Stomach (tissue), 8 donors: ENCODE measurements at regions not wholly inside any gene's neighbourhood (a gene's known extent, or its start where the extent isn't known, plus 50 kb on each side); places are given as distances from the start of the nearest gene placed in this dataset.
"Not testable (repeated sequence)": the region's sequence is repeated elsewhere in the genome, so short reads cannot be mapped to it uniquely, and the experiment has no call there.

Experiments used
- DNase-seq, 2 donors: peaks; one replicate each; pipeline versions ENCODE4 v3.0.0 to v3.0.0-alpha.2; 2013 to 2019
- H3K27ac ChIP-seq, 5 donors: fragments of 200-600 bp in 4 of 5; sonication (generic) in 4 of 5; one replicate each; pipeline ENCODE4 v1.5.1; 2013 to 2019; ENCODE audit warnings: mild to moderate bottlenecking in 1 of 5, moderate library complexity in 1 of 5
- H3K27me3 ChIP-seq, 3 donors: fragments of 200-600 bp; sonication (generic); one replicate each; pipeline ENCODE4 v1.5.1; 2017 to 2019; ENCODE audit warnings: mixed run types in 1 of 3
- H3K36me3 ChIP-seq, 4 donors: fragments of 200-600 bp; sonication (generic); 1 replicate in 3 of 4; 2 replicates in 1 of 4; pipeline ENCODE4 v1.5.1; 2016 to 2019
- H3K4me1 ChIP-seq, 4 donors: fragments of 200-600 bp; sonication (generic); one replicate each; pipeline ENCODE4 v1.5.1; 2016 to 2019
- H3K4me3 ChIP-seq, 4 donors: fragments of 200-600 bp; sonication (generic) in 3 of 4; one replicate each; pipeline ENCODE4 v1.5.1; 2016 to 2019; ENCODE audit warnings: mild to moderate bottlenecking in 1 of 4
- H3K9me3 ChIP-seq, 4 donors: fragments of 200-600 bp; sonication (generic); one replicate each; pipeline ENCODE4 v1.5.1; 2016 to 2019
- EP300 ChIP-seq: sonication (generic); formaldehyde crosslinking; IDR thresholded peaks from one replicate; pipeline ENCODE4 v1.6.1; 2017; ENCODE audit warnings: antibody characterized with exemption
- POLR2A ChIP-seq, 4 donors: fragments of 450-650 bp; IDR thresholded peaks; one replicate each; pipeline ENCODE4 v1.6.1; 2016; ENCODE audit warnings: antibody characterized with exemption in 4 of 4, control low read depth in 2 of 4, mild to moderate bottlenecking in 1 of 4, moderate library complexity in 1 of 4
- POLR2AphosphoS5 ChIP-seq, 3 donors: sonication (generic); formaldehyde crosslinking; IDR thresholded peaks; one replicate each; pipeline ENCODE4 v1.6.1; 2016; ENCODE audit warnings: antibody characterized with exemption in 3 of 3
- WGBS, 5 donors: extraction: QIAGEN DNeasy Blood & Tissue Kit in 3 of 5; methylation state at CpG; one replicate each; pipeline versions ENCODE4 v1.1.5 to v1.1.7; 2013 to 2018; 5-methylcytosine and 5-hydroxymethylcytosine counted together
- intact Hi-C: fragments of 100-400 bp; cut with DNase I; formaldehyde crosslinking; loops from one replicate; pipeline ENCODE4 v1.15.1; 2023; ENCODE audit warnings: low total_unique reads
- TF ChIP-seq, protein P1 (sequence below), 7 experiments: fragments of 450-650 bp in 4 of 7; fragments of 200-600 bp in 3 of 7; sonication (generic) in 3 of 7; IDR thresholded peaks; one replicate each; pipeline ENCODE4 v1.5.1; 2016 to 2019; ENCODE audit warnings: antibody characterized with exemption in 7 of 7, control low read depth in 2 of 7, mild to moderate bottlenecking in 1 of 7
- donor health status: healthy with polysubstance abuse.
- donor health status: Bipolar disorder and iron deficiency.
- donor health status: healthy.

DNA sequence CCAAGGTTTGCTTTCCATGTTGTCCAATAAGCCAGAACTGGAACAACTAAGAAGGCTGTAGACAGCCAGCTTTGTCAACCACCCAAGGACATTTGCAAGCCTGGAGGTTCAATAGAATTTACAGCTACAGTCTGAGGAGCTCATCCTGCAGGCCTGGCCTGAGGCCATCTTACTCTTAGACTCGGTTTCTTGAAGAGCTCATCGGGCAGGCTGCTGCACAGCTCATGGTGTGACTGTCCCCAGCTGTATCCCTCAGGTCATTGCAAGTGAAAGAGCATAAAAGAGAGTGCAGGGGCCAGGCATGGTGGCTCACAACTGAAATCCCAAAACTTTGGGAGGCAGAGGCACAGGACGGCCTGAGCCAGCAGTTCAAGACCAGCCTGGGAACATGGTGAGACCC, 96.9 kb upstream of the FOXQ1 start:
- H3K9me3 ChIP-seq, result no peaks in the 10 kb centered on the region
- intact Hi-C loops, result no loop called here
- no peak overlapping the region for H3K4me3 ChIP-seq
- no peaks in the 10 kb centered on the region for H3K36me3 ChIP-seq
- no peaks in the 10 kb centered on the region for H3K4me1 ChIP-seq
- no peaks in the 10 kb centered on the region for H3K27me3 ChIP-seq
- no peak for TF ChIP-seq EP300
- DNase-seq, result no peak
- 81 to 93% (median 89%) methylated on average over 3 of the region's 3 CpGs for WGBS, 5 donors
- no peak overlapping the region for H3K27ac ChIP-seq

DNA sequence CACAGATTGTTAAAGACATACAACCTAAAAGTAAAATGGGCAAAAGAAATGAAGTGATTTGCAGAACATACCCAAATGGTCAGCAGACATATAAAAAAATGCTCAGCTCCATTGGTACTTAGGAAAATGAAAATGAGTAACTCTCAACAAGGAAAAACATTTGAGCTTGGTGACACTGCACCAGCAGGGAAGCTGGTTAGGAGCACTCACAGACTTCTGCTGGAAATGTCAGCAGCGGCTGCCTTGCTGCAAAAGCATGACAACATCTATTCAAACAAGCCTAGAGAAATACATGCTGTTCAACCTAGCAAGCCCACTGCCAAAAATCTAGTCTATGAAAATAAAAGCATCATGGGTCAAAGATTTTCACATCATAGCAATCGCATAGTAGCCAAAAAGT, 99.0 kb upstream of the FOXQ1 start:
- Histone ChIP-seq H3K4me1 (no peaks in the 10 kb centered on the region), H3K36me3 (no peaks in the 10 kb centered on the region), H3K9me3 (no peaks in the 10 kb centered on the region), H3K27me3 (no peaks in the 10 kb centered on the region), H3K4me3 (no peak overlapping the region), H3K27ac (no peak overlapping the region)
- intact Hi-C loops, result no loop called here
- TF ChIP-seq POLR2A (IDR thresholded peaks at IDR 0.05) (no peak), POLR2AphosphoS5 (IDR thresholded peaks at IDR 0.05) (no peak), EP300 (no peak)
- TF ChIP-seq, protein P1, sequence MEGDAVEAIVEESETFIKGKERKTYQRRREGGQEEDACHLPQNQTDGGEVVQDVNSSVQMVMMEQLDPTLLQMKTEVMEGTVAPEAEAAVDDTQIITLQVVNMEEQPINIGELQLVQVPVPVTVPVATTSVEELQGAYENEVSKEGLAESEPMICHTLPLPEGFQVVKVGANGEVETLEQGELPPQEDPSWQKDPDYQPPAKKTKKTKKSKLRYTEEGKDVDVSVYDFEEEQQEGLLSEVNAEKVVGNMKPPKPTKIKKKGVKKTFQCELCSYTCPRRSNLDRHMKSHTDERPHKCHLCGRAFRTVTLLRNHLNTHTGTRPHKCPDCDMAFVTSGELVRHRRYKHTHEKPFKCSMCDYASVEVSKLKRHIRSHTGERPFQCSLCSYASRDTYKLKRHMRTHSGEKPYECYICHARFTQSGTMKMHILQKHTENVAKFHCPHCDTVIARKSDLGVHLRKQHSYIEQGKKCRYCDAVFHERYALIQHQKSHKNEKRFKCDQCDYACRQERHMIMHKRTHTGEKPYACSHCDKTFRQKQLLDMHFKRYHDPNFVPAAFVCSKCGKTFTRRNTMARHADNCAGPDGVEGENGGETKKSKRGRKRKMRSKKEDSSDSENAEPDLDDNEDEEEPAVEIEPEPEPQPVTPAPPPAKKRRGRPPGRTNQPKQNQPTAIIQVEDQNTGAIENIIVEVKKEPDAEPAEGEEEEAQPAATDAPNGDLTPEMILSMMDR (IDR thresholded peaks at IDR 0.05), result no peak
- WGBS, 5 donors, result 45 to 67% (median 65%) methylated on average over 2 of the region's 2 CpGs
- no peak for DNase-seq

DNA sequence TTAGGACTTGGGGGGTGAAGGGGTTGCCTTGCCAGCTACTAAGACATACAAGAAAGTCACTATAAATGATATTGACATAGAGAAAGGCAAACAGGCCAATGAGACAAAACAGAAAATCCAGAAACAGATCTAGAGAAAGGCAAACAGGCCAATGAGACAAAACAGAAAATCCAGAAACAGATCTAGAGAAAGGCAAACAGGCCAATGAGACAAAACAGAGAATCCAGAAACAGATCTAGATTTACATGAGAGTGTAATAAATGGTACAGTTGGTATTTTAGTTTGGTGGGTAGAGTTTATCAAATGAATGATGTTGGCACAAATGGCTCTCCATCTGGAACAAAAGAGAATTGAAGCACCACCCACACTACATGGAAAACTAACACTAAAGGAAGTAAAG, 99.8 kb upstream of the FOXQ1 start:
- H3K9me3 ChIP-seq, H3K27me3 ChIP-seq, H3K4me1 ChIP-seq, intact Hi-C loops, H3K4me3 ChIP-seq, H3K27ac ChIP-seq, H3K36me3 ChIP-seq, DNase-seq: not testable (repeated sequence)

DNA sequence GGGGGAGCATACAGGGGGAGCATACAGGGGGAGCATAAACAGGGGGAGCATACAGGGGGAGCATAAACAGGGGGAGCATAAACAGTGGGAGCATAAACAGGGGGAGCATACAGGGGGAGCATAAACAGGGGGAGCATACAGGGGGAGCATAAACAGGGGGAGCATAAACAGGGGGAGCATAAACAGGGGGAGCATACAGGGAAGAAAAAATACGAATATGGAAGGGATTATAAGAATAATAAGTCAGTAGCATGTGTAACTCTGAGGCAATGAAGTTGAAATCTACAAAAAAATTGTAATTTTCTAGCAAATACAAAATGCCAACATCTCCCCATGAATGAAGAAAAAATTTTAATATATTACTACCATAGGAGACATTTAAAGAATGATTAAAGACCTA, 101.3 kb upstream of the FOXQ1 start:
- WGBS, 5 donors, result 80 to 90% (median 89%) methylated on average over 1 of the region's 1 CpG
- H3K36me3 ChIP-seq, H3K4me3 ChIP-seq, H3K27ac ChIP-seq, H3K4me1 ChIP-seq, intact Hi-C loops, DNase-seq, H3K27me3 ChIP-seq, H3K9me3 ChIP-seq: not testable (repeated sequence)

DNA sequence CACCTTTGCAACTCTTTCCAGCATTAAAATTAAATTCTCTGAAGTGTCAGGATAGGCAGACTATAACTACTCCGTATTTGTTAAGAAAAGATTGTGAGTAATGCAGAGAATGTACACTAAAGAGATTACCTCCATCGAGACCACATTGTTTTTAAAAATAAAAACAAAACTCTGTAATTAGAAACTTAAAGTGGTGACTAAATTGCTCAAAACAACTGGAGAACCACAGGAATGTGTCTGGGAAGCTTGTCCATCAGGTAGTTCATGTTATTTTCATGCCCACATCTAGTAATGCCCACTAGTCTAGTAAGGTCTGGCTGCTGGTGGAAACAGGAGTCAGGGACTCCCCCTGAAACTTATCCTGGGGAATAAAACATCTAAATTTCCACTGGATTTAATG, 103.0 kb upstream of the FOXQ1 start:
- H3K36me3 ChIP-seq, result no peaks in the 10 kb centered on the region
- TF ChIP-seq POLR2AphosphoS5 (IDR thresholded peaks at IDR 0.05) (no peak), POLR2A (IDR thresholded peaks at IDR 0.05) (no peak), EP300 (no peak)
- TF ChIP-seq, protein P1 (IDR thresholded peaks at IDR 0.05), result no peak
- intact Hi-C loops, result no loop called here

DNA sequence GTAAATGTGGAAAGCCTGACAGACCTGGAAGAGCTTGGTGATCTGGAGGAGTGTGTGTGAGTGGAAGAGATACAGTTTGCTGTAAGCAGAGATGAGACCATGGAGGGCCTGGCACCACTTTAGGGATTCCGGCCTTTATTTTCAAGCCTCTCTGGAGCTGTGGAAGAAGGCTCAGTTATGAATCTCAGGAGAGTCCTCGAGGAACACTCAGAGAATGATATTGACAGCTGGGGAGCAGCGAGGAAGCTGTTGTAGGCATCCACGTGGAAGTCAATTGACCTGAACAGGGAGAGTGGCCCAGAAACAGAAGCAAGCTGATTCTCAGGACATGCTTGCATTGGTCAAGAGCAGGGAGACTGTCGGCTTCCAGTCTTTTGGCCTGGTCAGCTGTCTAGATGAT, 108.4 kb upstream of the FOXQ1 start:
- intact Hi-C loops, result no loop called here
- no peaks in the 10 kb centered on the region for H3K27me3 ChIP-seq
- no peak for TF ChIP-seq POLR2AphosphoS5 (IDR thresholded peaks at IDR 0.05)
- TF ChIP-seq POLR2A (IDR thresholded peaks at IDR 0.05), result no peak
- TF ChIP-seq, protein P1 (IDR thresholded peaks at IDR 0.05), result no peak
- TF ChIP-seq EP300, result no peak
- no peak overlapping the region for H3K4me3 ChIP-seq
- no peaks in the 10 kb centered on the region for H3K9me3 ChIP-seq
- H3K4me1 ChIP-seq, result no peaks in the 10 kb centered on the region
- WGBS, 5 donors, result 84 to 90% (median 88%) methylated on average over 5 of the region's 5 CpGs
- no peaks in the 10 kb centered on the region for H3K36me3 ChIP-seq
- no peak for DNase-seq
- no peak overlapping the region for H3K27ac ChIP-seq

More for the DNA sequence above, 103.0 kb upstream of the FOXQ1 start:
- no peak overlapping the region for H3K27ac ChIP-seq
- H3K9me3 ChIP-seq, result no peaks in the 10 kb centered on the region
- no peak overlapping the region for H3K4me3 ChIP-seq
- H3K4me1 ChIP-seq, result no peaks in the 10 kb centered on the region
- DNase-seq, result no peak
- H3K27me3 ChIP-seq, result no peaks in the 10 kb centered on the region
- WGBS, 5 donors, result 75 to 93% (median 84%) methylated on average over 2 of the region's 2 CpGs
